Nephron (organoid): ENCODE measurements at regions not wholly inside any gene's neighbourhood (a gene's known extent, or its start where the extent isn't known, plus 50 kb on each side); places are given as distances from the start of the nearest gene placed in this dataset.

ENCODE experiments used
- H3K27ac Mint-ChIP-seq, 3 experiments: 2 replicates each; pipeline ENCODE4 v1.8.0; 2020; ENCODE audit warnings: mixed read lengths in 3 of 3, mild to moderate bottlenecking in 2 of 3, moderate library complexity in 1 of 3
- H3K27me3 Mint-ChIP-seq: 2 replicates; pipeline ENCODE4 v1.8.0; 2021; ENCODE audit warnings: low read depth, mild to moderate bottlenecking, moderate library complexity, mixed read lengths
- H3K36me3 Mint-ChIP-seq: 2 replicates; pipeline ENCODE4 v1.8.0; 2020; ENCODE audit warnings: low read depth, mixed read lengths
- H3K4me1 Mint-ChIP-seq: 2 replicates; pipeline ENCODE4 v1.8.0; 2020; ENCODE audit warnings: mixed read lengths
- H3K4me3 Mint-ChIP-seq, 3 experiments: 2 replicates each; pipeline ENCODE4 v1.8.0; 2020; ENCODE audit warnings: mild to moderate bottlenecking in 3 of 3, mixed read lengths in 3 of 3, moderate library complexity in 2 of 3
- H3K9me3 Mint-ChIP-seq: 2 replicates; pipeline ENCODE4 v1.8.0; 2020; ENCODE audit warnings: mixed read lengths
- TF ChIP-seq, protein P1 (sequence below), 3 experiments: fragments of 200-600 bp; sonication (generic); IDR thresholded peaks; one replicate each; pipeline ENCODE4 v1.5.0; 2021; ENCODE audit warnings: antibody characterized with exemption in 3 of 3; ENCODE audit not compliant: unreplicated experiment in 3 of 3

DNA sequence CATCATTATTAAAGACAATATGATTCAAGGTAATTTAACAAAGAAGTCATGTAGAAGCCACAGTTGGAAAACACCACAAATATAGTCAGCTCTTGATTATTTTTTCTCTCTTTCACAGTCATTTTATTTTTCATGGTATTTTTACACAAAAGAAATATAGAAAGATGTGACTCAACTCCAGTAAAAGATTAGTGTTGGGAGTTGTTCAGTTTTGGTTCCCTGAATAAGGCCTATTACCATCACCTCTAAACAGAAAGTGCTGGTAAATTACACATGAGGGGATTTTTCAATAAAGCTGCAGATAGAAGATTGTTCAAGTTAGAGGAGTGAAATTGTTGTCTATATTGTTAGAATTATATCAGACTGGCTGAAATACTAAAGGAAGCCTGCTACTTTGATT lies 107.0 kb downstream of the DDIT4L start:
- H3K27ac Mint-ChIP-seq: no peak overlapping the region

DNA sequence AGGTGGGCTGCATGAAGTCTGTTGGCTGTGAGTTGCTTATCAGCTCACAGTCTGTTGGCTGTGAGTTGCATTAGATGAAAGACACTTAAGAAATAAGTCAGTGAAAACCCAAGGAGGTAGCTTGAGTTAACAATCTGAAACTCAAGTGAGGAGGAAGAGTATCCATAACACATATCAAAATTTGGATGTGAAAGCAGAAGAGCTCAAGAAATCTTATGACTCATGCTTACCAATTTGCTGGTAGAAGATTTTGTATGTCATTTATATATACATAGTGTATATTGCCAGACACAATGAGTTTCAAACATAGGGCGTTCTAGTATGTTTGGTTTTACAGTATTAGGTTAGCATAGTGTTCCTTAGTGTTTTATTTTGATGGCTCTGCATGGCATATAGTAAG lies 107.4 kb downstream of the DDIT4L start:
- H3K27ac Mint-ChIP-seq: no peak overlapping the region
- TF ChIP-seq, protein P1, sequence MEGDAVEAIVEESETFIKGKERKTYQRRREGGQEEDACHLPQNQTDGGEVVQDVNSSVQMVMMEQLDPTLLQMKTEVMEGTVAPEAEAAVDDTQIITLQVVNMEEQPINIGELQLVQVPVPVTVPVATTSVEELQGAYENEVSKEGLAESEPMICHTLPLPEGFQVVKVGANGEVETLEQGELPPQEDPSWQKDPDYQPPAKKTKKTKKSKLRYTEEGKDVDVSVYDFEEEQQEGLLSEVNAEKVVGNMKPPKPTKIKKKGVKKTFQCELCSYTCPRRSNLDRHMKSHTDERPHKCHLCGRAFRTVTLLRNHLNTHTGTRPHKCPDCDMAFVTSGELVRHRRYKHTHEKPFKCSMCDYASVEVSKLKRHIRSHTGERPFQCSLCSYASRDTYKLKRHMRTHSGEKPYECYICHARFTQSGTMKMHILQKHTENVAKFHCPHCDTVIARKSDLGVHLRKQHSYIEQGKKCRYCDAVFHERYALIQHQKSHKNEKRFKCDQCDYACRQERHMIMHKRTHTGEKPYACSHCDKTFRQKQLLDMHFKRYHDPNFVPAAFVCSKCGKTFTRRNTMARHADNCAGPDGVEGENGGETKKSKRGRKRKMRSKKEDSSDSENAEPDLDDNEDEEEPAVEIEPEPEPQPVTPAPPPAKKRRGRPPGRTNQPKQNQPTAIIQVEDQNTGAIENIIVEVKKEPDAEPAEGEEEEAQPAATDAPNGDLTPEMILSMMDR (IDR thresholded peaks at IDR 0.05; ENCODE audit: unreplicated experiment in 3 of 3): no peak
- H3K4me1 Mint-ChIP-seq: no peaks in the 10 kb centered on the region
- H3K27me3 Mint-ChIP-seq: no peaks in the 10 kb centered on the region
- no peak overlapping the region for H3K4me3 Mint-ChIP-seq
- H3K36me3 Mint-ChIP-seq: no peaks in the 10 kb centered on the region
- no peaks in the 10 kb centered on the region for H3K9me3 Mint-ChIP-seq

More for the DNA sequence above, 107.0 kb downstream of the DDIT4L start:
- Mint-ChIP-seq H3K4me1 (no peaks in the 10 kb centered on the region), H3K27me3 (no peaks in the 10 kb centered on the region), H3K4me3 (no peak overlapping the region), H3K36me3 (no peaks in the 10 kb centered on the region), H3K9me3 (no peaks in the 10 kb centered on the region)
- TF ChIP-seq, protein P1 (IDR thresholded peaks at IDR 0.05; ENCODE audit: unreplicated experiment in 3 of 3): no peak

DNA sequence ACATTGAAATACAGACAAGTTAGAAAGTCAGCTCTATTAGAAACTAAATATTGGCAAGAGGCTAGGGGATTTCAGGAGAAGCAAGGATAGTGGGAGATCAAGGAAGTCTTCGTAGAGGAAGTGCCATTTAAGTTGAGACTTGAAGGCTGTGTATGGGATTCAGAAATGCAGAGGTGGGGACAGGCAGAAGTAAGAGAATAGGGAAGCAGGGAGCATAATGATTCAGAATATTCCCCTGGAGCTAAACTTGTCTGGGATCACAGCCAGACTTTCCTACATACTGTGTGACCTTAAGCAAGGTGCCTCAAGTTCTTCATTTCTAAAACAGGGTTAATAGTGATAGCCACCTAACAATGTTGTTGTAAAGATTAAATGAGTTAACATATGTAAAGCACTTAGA lies 108.8 kb downstream of the DDIT4L start:
- H3K36me3 Mint-ChIP-seq: no peaks in the 10 kb centered on the region
- H3K4me1 Mint-ChIP-seq: no peaks in the 10 kb centered on the region
- no peaks in the 10 kb centered on the region for H3K9me3 Mint-ChIP-seq
- TF ChIP-seq, protein P1 (IDR thresholded peaks at IDR 0.05; ENCODE audit: unreplicated experiment in 3 of 3): no peak
- no peak overlapping the region for H3K4me3 Mint-ChIP-seq
- no peak overlapping the region for H3K27ac Mint-ChIP-seq
- no peaks in the 10 kb centered on the region for H3K27me3 Mint-ChIP-seq

DNA sequence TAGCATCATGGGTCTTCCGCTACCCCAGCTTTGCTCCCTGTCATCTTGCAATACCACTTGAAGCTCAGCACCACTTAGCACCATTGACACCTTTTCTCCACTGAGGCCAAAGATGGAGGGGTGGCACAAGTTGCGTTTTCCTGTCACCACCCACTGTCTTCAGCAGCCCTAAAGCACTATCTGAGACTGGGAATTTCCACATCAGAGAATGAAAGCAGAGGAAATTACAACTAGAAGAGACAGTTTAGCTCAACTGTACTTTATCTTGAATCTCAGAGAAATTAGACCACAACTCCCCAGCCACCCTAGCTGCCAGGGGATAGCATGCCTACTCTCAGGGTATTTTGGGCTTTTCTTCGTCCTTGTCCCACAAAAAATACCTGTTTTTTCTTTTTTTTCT lies 111.0 kb downstream of the DDIT4L start:
- no peaks in the 10 kb centered on the region for H3K36me3 Mint-ChIP-seq
- H3K4me3 Mint-ChIP-seq: no peak overlapping the region
- H3K27me3 Mint-ChIP-seq: no peaks in the 10 kb centered on the region

DNA sequence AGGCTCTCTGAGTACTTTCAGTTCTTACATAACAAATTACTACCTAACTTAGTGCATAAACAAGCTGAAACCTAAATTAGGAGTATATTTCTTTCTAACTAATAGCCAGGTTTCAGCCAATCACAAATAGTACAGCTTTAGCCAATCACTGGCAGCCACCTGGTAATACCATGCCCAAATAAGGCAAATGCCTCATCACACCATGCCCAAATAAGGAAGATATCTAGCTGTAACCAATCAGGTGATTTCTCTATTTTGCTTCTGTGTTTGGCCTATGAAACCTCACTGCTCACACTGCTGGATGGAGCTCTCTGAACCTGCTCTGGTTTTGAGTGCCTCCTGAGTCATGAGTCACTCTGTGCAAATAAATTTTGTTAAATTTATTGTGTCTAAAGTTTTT lies 113.5 kb downstream of the DDIT4L start:
- H3K4me3 Mint-ChIP-seq: no peak overlapping the region
- H3K4me1 Mint-ChIP-seq: no peaks in the 10 kb centered on the region
- no peaks in the 10 kb centered on the region for H3K36me3 Mint-ChIP-seq
- no peak overlapping the region for H3K27ac Mint-ChIP-seq
- no peaks in the 10 kb centered on the region for H3K9me3 Mint-ChIP-seq
- H3K27me3 Mint-ChIP-seq: no peaks in the 10 kb centered on the region
- TF ChIP-seq, protein P1 (IDR thresholded peaks at IDR 0.05; ENCODE audit: unreplicated experiment in 3 of 3): no peak

More for the DNA sequence above, 111.0 kb downstream of the DDIT4L start:
- no peak overlapping the region for H3K27ac Mint-ChIP-seq
- TF ChIP-seq, protein P1 (IDR thresholded peaks at IDR 0.05; ENCODE audit: unreplicated experiment in 3 of 3): no peak
- H3K9me3 Mint-ChIP-seq: no peaks in the 10 kb centered on the region
- H3K4me1 Mint-ChIP-seq: no peaks in the 10 kb centered on the region

DNA sequence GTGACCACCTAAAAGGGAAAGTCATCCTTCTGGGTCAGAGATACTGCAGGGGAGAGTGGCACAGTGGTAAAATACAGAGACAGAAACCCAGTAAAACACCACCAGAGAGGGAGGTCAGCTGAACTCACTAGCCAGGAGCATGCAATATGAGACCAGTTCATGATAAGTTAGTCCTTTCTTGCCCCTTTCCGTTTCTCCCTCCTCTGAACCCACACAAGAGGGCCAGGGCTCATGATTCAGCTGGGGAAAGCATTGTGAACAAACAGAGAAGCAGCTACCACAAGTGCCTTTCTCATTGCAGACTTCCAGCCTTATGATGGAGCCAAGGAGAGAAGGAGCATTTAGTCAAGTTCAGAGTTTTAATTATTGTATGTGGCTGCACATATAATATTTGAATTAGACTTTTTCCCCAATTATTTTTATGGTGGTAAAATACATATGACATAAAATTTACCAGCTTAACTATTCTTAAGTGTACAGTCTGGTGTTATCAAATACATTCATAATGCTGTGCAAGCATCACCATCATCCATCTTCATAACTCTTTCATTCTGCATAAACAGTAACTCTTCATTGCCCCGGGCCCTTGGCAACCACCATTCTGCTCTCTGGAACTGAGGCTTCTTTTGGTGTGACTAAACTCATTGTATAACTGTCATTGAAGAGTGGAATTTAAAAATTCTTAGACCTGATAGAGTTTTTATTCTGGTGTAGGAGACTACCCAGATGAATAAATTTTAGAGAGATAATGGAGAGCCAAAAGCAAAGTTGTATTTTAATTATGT lies 114.6 kb downstream of the DDIT4L start:
- no peak overlapping the region for H3K27ac Mint-ChIP-seq
- no peaks in the 10 kb centered on the region for H3K4me1 Mint-ChIP-seq
- TF ChIP-seq, protein P1 (IDR thresholded peaks at IDR 0.05; ENCODE audit: unreplicated experiment in 3 of 3): no peak
- no peaks in the 10 kb centered on the region for H3K9me3 Mint-ChIP-seq
- no peaks in the 10 kb centered on the region for H3K27me3 Mint-ChIP-seq
- no peak overlapping the region for H3K4me3 Mint-ChIP-seq
- H3K36me3 Mint-ChIP-seq: no peaks in the 10 kb centered on the region
